Right lobe of liver (tissue), 6 donors: ENCODE measurements at regions not wholly inside any gene's neighbourhood (a gene's known extent, or its start where the extent isn't known, plus 50 kb on each side); places are given as distances from the start of the nearest gene placed in this dataset.

Experiments
- ATAC-seq, 4 donors: fragments of 200-7000 bp; cut with Tn5 transposase; one replicate each; pipeline ENCODE4 v1.9.1; 2020; ENCODE audit warnings: mild to moderate bottlenecking in 4 of 4, moderate library complexity in 4 of 4
- DNase-seq, 3 donors: peaks; one replicate each; pipeline ENCODE4 v3.0.0-alpha.2; 2020
- H3K27ac ChIP-seq, 3 donors: fragments of 200-600 bp; one replicate each; pipeline ENCODE4 v1.8.0; 2022
- H3K27me3 ChIP-seq, 2 donors: fragments of 200-600 bp; one replicate each; pipeline ENCODE4 v1.8.0; 2022
- H3K36me3 ChIP-seq, 4 donors: fragments of 200-600 bp; sonication (generic) in 1 of 4; one replicate each; pipeline versions ENCODE4 v1.5.1 to v1.8.0; 2017 to 2022; ENCODE audit warnings: control low read depth in 1 of 4
- H3K4me1 ChIP-seq, 4 donors: fragments of 200-600 bp; sonication (generic) in 1 of 4; one replicate each; pipeline versions ENCODE4 v1.5.1 to v1.8.0; 2017 to 2022; ENCODE audit warnings: control low read depth in 1 of 4
- H3K4me3 ChIP-seq, 3 donors: fragments of 200-600 bp; one replicate each; pipeline ENCODE4 v1.8.0; 2022
- H3K9me3 ChIP-seq, 4 donors: fragments of 200-600 bp; sonication (generic) in 1 of 4; one replicate each; pipeline versions ENCODE4 v1.5.1 to v1.8.0; 2017 to 2022; ENCODE audit warnings: control low read depth in 1 of 4
- CTCF ChIP-seq, 4 donors: fragments of 200-600 bp in 3 of 4; fragments of 450-650 bp in 1 of 4; IDR thresholded peaks; one replicate each; pipeline versions ENCODE4 v1.5.1 to v1.8.0; 2016 to 2022; ENCODE audit warnings: antibody characterized with exemption in 4 of 4, mild to moderate bottlenecking in 2 of 4
- POLR2A ChIP-seq: fragments of 450-650 bp; IDR thresholded peaks from one replicate; pipeline ENCODE4 v1.6.1; 2017; ENCODE audit warnings: antibody characterized with exemption, mild to moderate bottlenecking
- WGBS: methylation state at CpG from one replicate; pipeline ENCODE4 v1.1.6; 2018; ENCODE audit warnings: low coverage, low lambda C conversion rate; ENCODE audit not compliant: insufficient coverage; ENCODE audit errors: missing lambda C conversion rate; 5-methylcytosine and 5-hydroxymethylcytosine counted together
- intact Hi-C, 2 donors: fragments of 100-400 bp; cut with DNase I; formaldehyde crosslinking; loops; one replicate each; pipeline versions ENCODE4 v1.11.2 to v1.14.1; 2022
- donor health status: DM: no; HTN: yes; CAD: no.
- donor health status: DM: no; HTN: no; CAD: no.
- donor health status: DM: no; HTN: no; CAD: no.
- donor health status: DM: no; HTN: yes; CAD: no.
- donor health status: DM: no; HTN: yes; CAD: no.

- no peak for TF ChIP-seq CTCF (IDR thresholded peaks at IDR 0.05)
- TF ChIP-seq POLR2A: no peak
- WGBS: 38% methylated on average over 1 of the region's 1 CpG
- ATAC-seq (no peak), DNase-seq (no peak)
- intact Hi-C loops: no loop called here
- no peaks in the 10 kb centered on the region for H3K36me3 ChIP-seq
- H3K4me1 ChIP-seq: no peaks in the 10 kb centered on the region
- H3K27me3 ChIP-seq: no peaks in the 10 kb centered on the region
- H3K27ac ChIP-seq: no peak overlapping the region
- no peak overlapping the region for H3K4me3 ChIP-seq
- H3K9me3 ChIP-seq: no peaks in the 10 kb centered on the region
These were observed 157.7 kb downstream of the CGGBP1 start for GRCh38 chr3:87901141-87901540.

- WGBS: 13% methylated on average over 1 of the region's 1 CpG
- no peak overlapping the region for H3K27ac ChIP-seq
- no peaks in the 10 kb centered on the region for H3K9me3 ChIP-seq
- intact Hi-C loops: no loop called here
- TF ChIP-seq CTCF (IDR thresholded peaks at IDR 0.05): peak in 2 of 4 donors; percentile 21 to 25
- TF ChIP-seq POLR2A: no peak
- DNase-seq (no peak), ATAC-seq (no peak)
- no peak overlapping the region for H3K4me3 ChIP-seq
- H3K27me3 ChIP-seq: no peaks in the 10 kb centered on the region
- H3K4me1 ChIP-seq: no peaks in the 10 kb centered on the region
- no peaks in the 10 kb centered on the region for H3K36me3 ChIP-seq
These were observed 158.7 kb downstream of the CGGBP1 start for GRCh38 chr3:87900061-87900460.

- 38% methylated on average over 1 of the region's 1 CpG for WGBS
- no peak for ATAC-seq
These were observed 159.8 kb downstream of the CGGBP1 start for GRCh38 chr3:87898971-87899370.

GRCh38 chr3:87895983-87896382 is 162.8 kb downstream of the CGGBP1 start:
- ATAC-seq (no peak), DNase-seq (no peak)
- H3K27me3 ChIP-seq: no peaks in the 10 kb centered on the region
- H3K4me3 ChIP-seq: no peak overlapping the region
- H3K9me3 ChIP-seq: no peaks in the 10 kb centered on the region
- no peak for TF ChIP-seq POLR2A
- no peak for TF ChIP-seq CTCF (IDR thresholded peaks at IDR 0.05)
- H3K36me3 ChIP-seq: no peaks in the 10 kb centered on the region
- 50% methylated on average over 1 of the region's 1 CpG for WGBS
- H3K27ac ChIP-seq: no peak overlapping the region
- intact Hi-C loops: no loop called here
- no peaks in the 10 kb centered on the region for H3K4me1 ChIP-seq

More at GRCh38 chr3:87898971-87899370, 159.8 kb downstream of the CGGBP1 start:
- Histone ChIP-seq H3K4me1 (no peaks in the 10 kb centered on the region), H3K4me3 (no peak overlapping the region), H3K36me3 (no peaks in the 10 kb centered on the region), H3K27me3 (no peaks in the 10 kb centered on the region), H3K9me3 (no peaks in the 10 kb centered on the region), H3K27ac (no peak overlapping the region)
- intact Hi-C loops: no loop called here
- TF ChIP-seq POLR2A: no peak
- no peak for TF ChIP-seq CTCF (IDR thresholded peaks at IDR 0.05)
- DNase-seq: no peak

- no peak for ATAC-seq
- no peak overlapping the region for H3K27ac ChIP-seq
- H3K4me1 ChIP-seq: no peaks in the 10 kb centered on the region
- intact Hi-C loops: no loop called here
- H3K9me3 ChIP-seq: no peaks in the 10 kb centered on the region
- no peaks in the 10 kb centered on the region for H3K36me3 ChIP-seq
- TF ChIP-seq CTCF (IDR thresholded peaks at IDR 0.05) (no peak), POLR2A (no peak)
- 75% methylated on average over 1 of the region's 1 CpG for WGBS
- no peak for DNase-seq
- H3K27me3 ChIP-seq: no peaks in the 10 kb centered on the region
- H3K4me3 ChIP-seq: no peak overlapping the region
These were observed 185.7 kb downstream of the CGGBP1 start for GRCh38 chr3:87873136-87873535.
